ENCODE measurements at regions not wholly inside any gene's neighbourhood (a gene's known extent, or its start where the extent isn't known, plus 50 kb on each side); places are given as distances from the start of the nearest gene placed in this dataset.

DNA sequence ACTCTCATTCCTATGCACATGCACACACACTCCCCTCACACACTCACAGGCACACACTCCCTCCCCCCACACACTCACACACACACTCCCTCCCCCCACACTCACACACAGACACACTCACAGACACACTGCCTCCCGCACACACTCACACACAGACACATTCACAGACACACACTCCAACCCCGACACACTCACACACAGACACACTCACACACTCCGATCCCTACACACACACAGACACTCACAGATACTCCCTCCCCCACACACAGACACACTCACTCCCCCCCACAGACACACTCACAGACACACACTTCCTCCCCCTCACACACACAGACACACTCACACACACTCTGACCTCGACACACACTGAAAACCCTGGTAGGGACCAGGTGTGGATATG lies 176.2 kb downstream of the TFAP2C start:
- DNase-seq, result no peak

DNA sequence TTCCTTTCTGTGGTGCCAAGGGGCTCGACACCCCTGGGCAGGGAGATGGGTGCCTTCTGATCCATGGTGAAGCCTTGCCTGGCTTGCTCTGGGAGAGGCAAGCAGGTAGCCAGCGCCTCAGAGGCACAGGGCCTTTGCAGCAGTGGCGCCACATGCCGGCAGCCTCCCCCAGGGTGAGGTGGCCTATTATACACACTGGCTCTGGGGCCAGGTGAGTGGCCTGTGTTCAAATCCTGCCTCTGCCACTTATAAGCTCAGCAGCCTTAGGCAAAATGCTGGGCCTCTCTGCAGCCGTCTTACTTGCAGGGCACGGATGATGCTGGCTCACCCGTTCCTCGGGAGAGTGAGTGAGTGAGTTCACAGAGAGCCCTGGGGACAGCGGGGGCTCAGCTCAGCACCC lies 176.9 kb downstream of the TFAP2C start:
- no peak for DNase-seq

DNA sequence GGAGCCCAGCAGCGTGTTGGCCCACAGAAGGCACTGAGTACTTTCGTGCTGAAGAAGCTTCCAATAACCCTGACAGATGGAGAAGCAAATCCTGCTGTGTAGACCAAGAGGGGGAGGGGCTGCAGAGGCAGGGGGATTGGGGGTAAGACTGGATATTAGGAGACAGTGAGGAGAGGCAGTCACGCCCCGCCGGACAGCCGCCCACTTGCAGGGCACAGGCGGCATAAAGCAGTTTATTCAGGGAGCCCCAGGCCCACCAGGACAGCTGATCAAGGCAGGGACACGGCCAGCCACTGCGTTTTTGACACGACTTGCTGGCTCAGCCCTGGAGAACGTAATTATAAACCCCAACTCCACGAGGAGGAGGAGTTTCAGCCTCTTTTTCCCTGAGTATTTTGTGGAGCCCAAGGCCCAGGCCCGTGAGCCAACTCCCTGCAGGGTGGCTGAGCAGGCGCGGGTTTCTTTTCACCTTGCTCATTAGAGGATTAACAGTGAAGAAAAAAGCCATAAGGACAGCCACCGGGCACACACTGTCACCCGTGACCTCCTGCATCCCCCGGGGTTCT lies 177.9 kb downstream of the TFAP2C start:
- DNase-seq, result no peak

DNA sequence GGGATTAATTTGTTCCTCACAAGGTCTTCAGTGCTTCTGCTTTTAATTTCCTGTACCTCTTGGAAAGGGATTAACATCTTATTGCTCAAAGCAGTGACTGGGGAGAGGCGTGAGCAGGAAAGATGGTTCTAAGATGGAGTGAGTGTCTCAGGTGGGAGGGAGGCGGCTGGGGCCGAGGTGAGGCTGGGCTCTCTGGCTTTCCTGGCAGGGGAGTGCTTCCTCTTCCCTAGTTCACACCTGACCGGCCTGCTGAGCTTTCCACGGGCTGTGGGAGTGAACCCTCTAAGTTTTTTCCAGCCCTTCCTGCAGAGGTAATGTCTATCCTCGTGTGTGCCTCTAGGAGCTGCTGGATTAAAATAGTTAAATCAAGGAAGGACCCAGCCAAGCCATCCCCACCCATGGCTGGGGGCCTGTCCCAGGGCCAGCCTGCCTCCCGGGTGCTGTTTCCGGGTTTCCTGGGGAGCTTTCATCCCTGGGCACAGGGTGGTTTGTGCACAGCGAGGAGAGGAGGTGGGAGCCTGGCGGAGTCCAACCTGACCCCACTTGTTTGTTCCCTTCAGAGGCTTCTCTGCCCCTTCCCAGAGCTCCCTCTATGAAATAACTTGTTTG lies 179.1 kb downstream of the TFAP2C start:
- no peak for DNase-seq

DNA sequence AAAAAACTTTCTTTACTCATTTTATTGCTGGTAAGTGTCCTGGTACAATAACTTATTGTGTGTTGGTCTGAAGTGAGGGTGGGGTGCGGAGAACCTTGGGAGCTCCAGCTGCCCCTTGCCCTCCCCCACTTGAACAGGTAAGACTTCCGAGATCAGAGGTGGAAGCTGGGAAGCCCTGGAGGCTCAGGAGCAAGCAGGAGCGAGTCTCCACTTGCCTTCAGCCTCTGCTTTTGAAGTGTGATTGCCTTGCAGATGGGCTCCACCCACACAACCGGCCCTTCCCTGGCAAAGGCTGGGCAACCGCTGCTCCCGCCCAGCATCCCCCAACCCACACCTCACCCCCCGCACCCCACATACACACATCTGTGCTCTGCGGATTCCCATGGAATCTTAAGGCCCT lies 179.6 kb downstream of the TFAP2C start:
- DNase-seq, result no peak

DNA sequence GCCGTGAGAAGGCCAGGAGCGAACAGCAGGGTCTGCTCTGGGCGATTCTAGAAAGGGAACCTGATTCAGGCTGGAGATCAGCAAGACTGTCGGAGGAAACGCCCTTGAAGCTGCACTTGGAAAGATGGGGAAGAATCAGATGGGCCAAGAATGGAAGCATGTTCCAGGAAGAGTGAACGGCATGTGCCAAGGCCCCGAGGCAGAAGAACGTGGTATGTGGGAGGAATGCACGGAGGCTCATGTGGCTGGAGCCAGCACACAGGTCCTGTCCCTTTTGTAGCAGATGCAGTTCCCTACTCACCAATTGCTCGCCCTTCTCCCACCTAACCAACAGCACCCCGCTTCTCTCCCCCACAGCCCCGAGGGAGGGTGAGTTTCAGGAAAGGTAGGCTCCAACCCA lies 180.6 kb downstream of the TFAP2C start:
- DNase-seq, result no peak

DNA sequence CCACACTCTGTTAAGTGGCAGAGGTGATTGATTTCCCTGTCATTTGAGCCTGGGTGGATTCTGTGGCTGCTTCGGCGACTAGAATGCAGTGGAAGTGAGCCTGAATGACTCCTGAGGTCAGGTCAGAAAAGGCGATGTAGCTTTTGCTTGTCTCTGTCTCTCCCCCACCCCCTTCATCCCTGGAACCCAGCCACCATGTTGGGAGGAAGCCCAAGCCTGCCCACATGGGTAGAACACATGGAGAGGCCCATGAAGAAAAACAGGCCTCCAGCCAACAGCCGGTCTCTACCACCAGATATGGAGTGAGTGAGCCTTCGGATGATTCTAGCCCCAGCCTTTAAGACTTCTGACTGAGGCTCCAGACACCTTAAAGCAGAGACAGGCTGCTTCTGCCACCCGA lies 181.0 kb downstream of the TFAP2C start:
- DNase-seq, result no peak

DNA sequence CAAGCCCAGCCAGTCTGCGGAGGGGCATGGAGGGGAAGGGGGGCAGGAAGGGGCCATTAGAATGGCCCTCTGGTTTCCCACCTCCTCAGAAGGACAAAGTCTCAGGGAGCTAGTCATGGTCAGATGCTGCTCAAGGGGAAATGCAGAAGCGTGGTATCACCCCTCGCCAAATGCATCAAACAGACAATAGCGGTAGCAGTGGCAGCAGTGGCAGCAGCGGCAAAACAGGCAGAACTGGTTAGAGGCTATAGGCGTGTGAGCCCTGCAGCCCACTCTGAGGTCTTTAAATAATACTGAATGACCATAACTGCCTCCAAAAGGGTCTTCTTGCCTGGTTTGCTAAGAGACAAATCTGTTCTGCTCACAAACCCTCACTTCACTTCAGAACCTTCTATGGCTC lies 186.7 kb downstream of the TFAP2C start:
- DNase-seq, result no peak

DNA sequence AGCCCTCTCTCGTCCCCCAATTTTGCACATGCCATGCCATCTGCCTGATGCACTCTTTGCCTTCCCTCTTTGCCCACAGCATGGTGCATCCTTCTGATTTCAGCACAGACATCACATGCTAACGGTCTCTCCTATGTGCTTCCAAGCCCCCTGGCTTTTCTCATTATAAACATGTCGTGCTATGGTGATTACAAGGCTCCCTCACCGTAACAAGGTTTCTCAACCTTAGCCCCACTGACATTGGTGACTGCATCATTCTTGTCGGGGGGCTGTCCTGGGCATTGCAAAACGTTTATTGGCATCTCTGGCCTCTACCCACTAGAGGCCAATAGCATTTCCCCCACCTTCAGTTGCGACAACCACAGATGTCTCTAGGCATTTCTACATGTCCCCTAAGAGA lies 187.2 kb downstream of the TFAP2C start:
- no peak for DNase-seq

DNA sequence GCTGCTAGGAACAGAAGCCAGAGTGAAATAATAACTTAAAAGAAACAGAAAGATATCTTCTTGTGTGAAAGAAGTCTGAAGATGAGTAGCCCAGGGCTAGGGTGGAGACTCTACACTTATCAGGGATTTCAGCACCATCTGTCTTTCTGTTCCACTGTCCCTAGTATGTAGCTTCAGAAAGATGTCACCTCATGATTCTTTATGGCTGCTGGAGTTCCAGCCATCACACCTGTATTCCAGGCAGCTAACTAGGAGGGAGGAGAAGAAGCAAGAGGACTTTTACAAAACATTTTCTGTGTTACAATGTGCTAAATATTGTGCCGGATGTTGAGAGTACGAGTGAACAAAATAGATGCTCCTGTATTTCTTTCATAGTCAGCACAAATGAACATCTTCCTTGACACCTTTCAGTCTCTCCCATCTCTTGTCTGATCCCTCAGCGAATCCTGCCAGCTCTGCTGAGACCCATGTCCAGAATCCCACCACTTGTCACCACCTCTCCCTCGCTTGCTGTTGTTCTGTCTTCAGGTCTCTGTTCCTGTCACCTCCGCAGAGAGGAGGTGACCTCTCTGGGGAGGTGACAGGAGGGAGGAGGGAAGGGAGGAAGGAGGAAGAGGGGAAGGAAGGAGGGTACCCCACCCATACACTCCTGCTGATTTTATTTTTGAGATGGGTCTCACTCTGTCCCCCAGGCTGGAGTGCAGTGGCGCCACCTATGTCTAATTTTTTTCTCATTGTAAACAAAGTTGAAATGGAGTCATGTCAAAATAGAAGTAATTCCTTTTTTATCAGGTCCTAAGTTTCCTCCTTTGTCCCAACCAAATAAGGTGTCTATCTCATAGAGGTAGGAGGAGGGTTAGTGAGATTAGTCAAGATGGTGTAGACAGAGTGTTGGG lies 188.9 kb downstream of the TFAP2C start:
- no peak for DNase-seq

DNA sequence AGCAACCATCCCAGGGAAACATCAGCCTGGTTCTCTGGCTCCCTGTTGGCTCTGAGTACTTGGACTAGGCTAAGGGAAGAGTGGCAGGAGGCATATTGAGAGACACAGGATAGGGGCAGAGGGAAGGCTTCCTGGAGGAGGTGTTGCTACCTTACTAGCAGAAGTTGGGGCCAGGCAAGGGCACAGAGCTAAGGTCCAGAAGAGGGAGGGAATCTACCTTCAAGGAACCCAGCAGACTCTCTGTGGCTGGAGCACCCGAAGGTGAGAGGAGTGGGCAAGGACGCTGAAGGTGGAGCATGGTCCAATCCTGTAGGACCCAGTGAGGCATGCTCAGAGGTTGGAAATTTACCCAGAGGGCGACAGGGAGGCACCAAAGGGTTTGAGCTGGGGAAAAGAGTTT lies 191.9 kb downstream of the TFAP2C start:
- DNase-seq, result no peak

DNA sequence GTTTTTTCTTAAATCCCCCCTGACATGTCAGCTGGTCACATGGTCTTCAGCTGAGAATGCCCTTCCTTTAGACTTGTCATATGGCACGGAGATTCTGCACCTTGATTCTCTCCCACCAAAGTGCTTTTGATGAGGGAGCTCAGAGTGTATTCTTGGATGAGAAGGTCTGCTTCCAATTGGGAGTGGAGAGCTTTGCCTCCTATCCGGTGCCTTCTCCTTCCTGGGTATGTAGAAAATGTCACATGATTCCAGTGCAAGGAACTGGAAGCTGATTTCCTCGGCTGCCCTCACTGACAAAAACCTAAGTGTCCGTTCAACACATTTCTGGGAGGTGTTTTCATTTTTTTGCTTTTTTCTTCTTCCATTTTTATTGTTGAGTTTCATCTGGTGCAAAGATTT lies 197.2 kb downstream of the TFAP2C start:
- DNase-seq, result no peak

DNA sequence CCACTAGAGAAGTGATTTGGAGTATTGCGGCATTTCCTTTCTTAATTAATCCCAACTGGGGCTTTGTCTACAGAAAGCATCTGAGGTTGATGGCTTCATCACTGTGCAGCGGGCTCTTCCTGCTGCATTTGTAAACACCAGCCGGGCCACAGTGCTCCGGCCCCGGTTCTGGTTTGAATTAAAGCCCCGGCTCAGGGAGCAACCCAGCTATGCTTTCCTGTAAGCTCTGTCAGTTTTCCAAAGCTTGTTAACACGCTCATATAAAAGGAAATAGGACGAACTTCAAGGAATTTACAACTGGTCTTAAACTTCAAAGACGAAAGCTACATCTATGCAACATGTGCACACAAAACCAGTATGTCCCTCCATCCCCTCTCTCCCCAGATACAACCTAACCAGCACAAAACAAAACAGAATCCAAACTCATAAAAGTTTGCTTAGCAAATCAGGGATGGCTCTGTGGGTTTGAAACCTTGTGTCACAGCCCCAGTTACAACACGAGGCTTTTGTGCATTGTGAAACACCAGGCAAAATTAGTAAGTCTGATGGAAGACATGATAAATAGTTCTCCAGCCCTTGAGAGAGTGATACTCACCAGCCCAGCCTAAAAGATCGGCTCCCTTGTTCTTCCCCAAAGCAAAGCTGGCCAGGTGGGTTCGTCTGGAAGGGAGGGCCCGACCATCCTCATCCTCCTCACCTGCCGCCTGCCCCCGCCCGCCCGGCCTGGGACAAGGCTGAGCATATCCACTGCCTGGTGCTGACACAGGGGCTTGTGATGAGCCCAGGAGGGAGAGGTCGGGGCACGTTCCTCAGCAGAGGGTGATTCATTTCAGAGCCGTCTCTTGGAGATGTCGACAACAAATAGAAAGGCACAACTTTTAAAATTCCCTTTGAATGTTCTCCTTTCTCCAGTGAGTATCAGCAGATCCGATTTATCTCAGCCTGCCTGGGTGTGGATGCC lies 197.9 kb downstream of the TFAP2C start:
- DNase-seq, result no peak

DNA sequence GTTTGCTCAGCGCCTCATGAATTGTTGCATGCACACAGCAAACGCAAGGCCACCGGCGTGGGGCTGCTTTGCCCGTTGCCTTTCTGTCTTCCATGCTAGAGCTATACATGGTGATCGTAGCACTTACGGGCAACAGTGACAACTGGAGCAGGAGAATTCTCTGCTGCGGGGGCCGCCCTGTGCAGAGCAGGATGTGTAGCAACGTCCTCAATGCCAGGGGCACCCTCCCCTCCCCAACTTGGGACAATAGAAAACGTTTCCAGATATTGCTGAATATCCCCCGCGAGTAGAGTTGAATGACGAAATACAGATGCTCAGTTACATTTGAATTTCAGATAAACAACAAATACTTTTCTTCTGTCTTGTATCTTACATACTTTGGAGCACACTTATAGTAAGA lies 198.7 kb downstream of the TFAP2C start:
- no peak for DNase-seq

DNA sequence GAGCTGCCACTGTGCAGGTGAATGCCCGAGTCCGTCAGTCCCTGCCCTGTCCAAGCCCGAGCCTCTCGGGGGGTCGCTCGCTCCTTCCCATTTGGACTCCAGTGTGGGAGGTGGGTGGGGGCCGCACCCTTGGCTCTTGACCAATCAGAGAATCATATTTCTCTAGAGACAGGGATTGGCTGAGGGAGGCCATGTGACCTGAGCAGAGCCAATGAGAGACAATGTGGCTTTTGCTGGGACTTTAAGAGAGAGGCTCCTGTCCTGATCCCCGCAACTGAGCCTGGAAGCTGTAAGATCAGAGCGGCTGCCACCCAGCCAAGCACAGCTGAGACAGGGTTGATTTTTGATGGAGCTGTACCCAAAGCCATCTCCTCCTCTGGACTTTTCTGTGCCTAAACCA lies 199.3 kb downstream of the TFAP2C start:
- DNase-seq, result no peak

DNA sequence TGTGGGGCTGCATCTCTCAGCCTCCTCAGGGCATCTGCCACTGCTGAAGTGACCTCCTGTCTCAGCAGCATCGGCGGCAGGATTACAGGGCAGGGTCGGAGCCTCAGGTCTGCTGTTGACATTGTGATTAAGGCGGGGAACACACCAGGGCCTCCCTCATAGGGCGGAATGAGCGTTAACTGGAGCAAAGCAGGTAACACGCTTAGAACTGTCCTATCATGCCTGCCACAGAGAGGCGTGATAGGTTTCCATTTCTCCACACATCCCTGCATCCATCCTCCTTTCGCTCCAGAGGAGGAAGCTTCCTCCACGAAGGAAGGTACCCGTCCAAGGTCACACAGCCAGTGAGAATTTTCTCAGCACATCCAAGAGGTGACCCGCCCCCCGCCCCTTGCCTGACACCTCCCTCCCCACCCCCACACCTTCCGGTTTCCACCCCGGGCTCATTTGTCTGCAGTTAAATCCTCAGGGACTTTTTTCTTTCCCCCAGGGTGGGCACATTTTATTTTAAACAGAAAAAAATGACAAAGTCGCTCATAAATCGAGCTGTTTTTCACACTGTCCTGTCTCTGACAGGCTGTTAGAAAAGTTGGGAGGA lies 200.8 kb downstream of the TFAP2C start:
- no peak for DNase-seq

DNA sequence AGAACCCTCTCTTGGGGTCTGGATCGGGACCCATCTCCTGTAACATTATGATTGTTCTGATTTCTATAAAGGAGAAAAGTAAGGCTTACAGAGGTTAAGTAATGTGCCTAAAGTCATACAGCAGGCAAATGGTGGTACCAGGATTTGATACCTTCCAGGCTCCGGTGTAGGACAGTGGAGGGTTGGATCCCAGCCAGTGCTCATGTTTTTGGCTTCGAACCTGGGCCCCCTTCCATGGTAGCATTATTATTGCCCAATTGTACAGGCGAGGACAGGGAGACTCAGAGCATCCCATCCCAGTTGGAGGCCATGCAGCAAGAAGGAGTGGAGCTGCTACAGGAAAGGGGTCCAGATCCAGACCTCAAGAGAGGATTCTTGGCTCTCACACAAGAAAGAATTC lies 202.7 kb downstream of the TFAP2C start:
- DNase-seq, result no peak

DNA sequence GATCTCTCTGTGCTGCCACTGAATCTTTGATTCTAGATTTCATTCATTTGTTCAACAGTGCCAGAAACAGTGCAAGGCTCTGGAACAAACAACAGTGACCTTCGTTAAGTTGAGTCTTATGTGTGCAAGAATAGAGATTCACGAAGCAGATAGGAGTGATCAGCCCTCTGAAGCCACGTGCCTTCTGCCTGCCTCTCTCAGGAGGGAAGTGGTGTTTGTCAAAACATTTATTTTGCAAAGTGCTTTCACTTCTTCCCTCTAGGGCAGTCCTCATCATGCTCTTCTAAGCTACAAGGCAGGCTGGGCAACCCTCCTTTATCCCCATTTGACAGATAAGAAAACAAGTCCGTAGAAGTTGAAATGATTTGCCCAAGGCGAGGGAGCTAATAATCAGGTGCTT lies 204.3 kb downstream of the TFAP2C start:
- DNase-seq, result no peak

DNA sequence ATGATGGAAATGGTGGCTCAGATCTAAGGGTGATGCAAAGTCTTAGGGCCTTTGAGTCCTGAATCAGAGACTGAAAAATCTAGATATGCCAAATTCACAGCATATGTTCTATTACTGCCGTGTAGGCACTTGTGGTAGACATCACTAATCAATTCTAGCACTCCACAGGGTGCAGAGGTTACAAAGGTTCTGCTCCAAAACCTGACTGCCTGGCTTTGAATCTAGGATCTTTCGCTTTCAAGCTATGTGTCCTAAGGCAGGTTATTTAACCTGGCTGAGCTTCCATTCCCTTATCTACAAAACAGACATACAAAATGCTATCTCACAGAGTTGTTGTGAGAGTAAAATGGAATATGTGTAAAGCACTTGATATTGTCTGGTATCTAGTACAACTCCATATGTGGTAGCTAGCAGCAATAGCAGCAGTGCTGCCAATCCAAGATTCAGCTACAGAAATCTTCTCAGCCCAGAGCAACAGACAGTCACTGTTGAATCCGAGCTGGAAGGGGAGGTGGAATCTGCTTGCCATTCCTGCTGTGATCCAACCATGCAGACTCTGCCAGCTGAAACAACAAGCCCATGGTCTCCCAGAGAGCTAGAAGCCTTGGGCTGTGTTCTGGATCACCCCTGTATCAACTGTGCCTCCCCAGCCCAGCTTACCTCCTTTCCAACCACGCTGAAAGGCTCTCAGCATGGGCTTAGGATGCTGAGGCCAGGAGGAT lies 206.9 kb downstream of the TFAP2C start:
- no peak for DNase-seq

DNA sequence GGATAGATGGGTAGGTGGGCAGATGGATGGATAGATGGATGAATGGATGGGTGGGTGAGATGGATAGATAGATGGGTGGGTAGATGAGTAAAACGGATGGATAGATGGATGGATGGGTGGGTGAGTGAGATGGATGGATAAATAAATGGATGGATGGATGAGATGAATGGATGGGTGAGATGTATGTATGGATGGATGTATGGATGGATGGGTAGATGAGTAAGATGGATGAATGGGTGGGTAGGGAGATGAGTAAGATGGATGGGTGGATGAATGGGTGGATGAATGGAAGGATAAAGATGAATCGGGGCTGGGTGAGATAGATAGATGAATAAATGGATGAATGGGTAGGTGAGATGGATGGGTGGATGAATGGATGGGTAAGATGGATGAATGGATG lies 210.1 kb downstream of the TFAP2C start:
- no peak for DNase-seq

DNA sequence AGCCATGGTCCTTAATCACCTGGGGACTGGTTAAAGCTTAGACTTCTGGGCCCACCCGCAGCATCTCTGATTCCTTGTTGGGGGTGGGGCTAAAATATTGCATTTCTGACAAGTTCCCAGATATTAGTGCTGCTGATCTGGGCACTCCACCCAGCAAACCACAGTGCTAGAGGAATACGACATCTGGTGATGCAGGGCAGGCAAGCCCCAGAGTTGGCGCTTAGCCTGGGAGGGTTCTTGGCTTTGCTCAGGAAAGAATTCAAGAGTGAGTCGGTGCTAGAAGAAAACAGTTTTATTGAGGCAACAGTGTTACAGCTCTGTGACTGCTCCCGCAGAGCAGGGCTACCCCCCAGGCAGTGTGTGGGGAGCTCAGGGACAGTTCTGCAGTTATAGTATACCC lies 210.7 kb downstream of the TFAP2C start:
- DNase-seq, result no peak

DNA sequence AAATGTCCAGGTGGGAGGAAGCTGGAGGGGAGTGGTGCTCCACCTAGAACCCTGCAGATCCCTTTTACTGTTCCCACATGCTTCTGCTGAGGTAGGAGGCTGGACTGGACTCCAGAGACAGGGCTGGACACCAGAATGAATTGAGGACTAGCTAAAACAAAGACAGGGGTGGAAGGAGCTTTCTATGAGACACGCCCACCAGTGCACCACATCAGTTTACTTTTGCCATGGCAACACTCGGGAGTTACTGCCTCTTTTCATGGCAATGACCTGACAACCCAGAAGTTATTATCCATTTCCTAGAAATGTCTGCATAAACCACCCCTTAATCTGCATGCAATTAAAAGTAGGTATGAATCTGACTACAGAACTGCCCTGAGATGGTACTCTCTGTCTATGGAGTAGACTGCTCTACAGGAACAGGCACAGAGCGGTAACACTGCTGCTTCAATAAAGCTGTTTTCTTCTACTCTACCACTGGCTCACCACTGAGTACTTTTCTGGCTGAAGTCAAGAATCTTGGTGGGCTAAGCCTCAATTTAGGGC lies 211.7 kb downstream of the TFAP2C start:
- no peak for DNase-seq
